Activated B cell treated with CpG ODN at 0.5 μM for 24 hours (primary cell): ENCODE measurements at regions not wholly inside any gene's neighbourhood (a gene's known extent, or its start where the extent isn't known, plus 50 kb on each side); places are given as distances from the start of the nearest gene placed in this dataset.

Experiments used
- ATAC-seq: fragments of 200-7000 bp; cut with Tn5 transposase; one replicate; pipeline ENCODE4 v1.10.0; 2021; ENCODE audit warnings: low read depth, mild to moderate bottlenecking, moderate library complexity
- CTCF ChIA-PET: fragments of 350-600 bp; sonication (Branson Sonifier 250); formaldehyde crosslinking; loops from one replicate; lab custom pipeline; 2021; ENCODE audit warnings: antibody characterized with exemption; lab: Charles Lee
- POLR2A ChIA-PET: fragments of 350-600 bp; sonication (Branson Sonifier 250); formaldehyde crosslinking; loops from one replicate; lab custom pipeline; 2021; ENCODE audit warnings: antibody characterized with exemption; lab: Charles Lee
- DNase-seq: peaks from one replicate; pipeline ENCODE4 v3.0.0; 2022
- H3K27ac Mint-ChIP-seq: one replicate; pipeline ENCODE4 v1.8.0; 2020; ENCODE audit warnings: mixed read lengths
- H3K27me3 Mint-ChIP-seq: one replicate; pipeline ENCODE4 v1.8.0; 2021; ENCODE audit warnings: mixed read lengths
- H3K36me3 Mint-ChIP-seq: one replicate; pipeline ENCODE4 v1.8.0; 2021; ENCODE audit warnings: low read depth, mixed read lengths
- H3K4me1 Mint-ChIP-seq: one replicate; pipeline ENCODE4 v1.8.0; 2021; ENCODE audit warnings: mixed read lengths
- H3K4me3 Mint-ChIP-seq: one replicate; pipeline ENCODE4 v1.8.0; 2020; ENCODE audit warnings: mild to moderate bottlenecking, mixed read lengths
- H3K9me3 Mint-ChIP-seq: one replicate; pipeline ENCODE4 v1.8.0; 2020; ENCODE audit warnings: mixed read lengths
- CTCF ChIP-seq: fragments of 200-600 bp; IDR thresholded peaks from one replicate; pipeline ENCODE4 v1.8.0; 2022; ENCODE audit warnings: antibody characterized with exemption, mild to moderate bottlenecking
- intact Hi-C: fragments of 100-400 bp; cut with micrococcal nuclease; formaldehyde crosslinking; loops from one replicate; pipeline ENCODE4 v1.15.1; 2024

GRCh38 chr2:160674146-160674750 is 180.6 kb upstream of the RBMS1 start:
- Mint-ChIP-seq H3K9me3 (no peaks in the 10 kb centered on the region), H3K27ac (no peak overlapping the region), H3K36me3 (no peaks in the 10 kb centered on the region), H3K27me3 (peaks cover 3% of the 10 kb centered on the region), H3K4me3 (no peak overlapping the region), H3K4me1 (no peaks in the 10 kb centered on the region)
- no peak for TF ChIP-seq CTCF
- intact Hi-C loops, result no loop called here
- POLR2A ChIA-PET, result no interaction called here
- CTCF ChIA-PET, result no interaction called here
- ATAC-seq (no peak), DNase-seq (no peak)

GRCh38 chr2:160679686-160680085 is 186.1 kb upstream of the RBMS1 start:
- DNase-seq (no peak), ATAC-seq (no peak)
- intact Hi-C loops, result no loop called here
- peaks cover 6% of the 10 kb centered on the region for H3K27me3 Mint-ChIP-seq
- TF ChIP-seq CTCF, result no peak
- no peaks in the 10 kb centered on the region for H3K4me1 Mint-ChIP-seq
- CTCF ChIA-PET, result no interaction called here
- no peaks in the 10 kb centered on the region for H3K36me3 Mint-ChIP-seq
- POLR2A ChIA-PET, result no interaction called here
- no peak overlapping the region for H3K27ac Mint-ChIP-seq
- H3K4me3 Mint-ChIP-seq, result no peak overlapping the region
- H3K9me3 Mint-ChIP-seq, result peaks cover 5% of the 10 kb centered on the region

- ATAC-seq (no peak), DNase-seq (no peak)
- intact Hi-C loops, result no loop called here
- ChIA-PET CTCF (no interaction called here), POLR2A (no interaction called here)
- H3K9me3 Mint-ChIP-seq, result peaks cover 5% of the 10 kb centered on the region
- no peak for TF ChIP-seq CTCF
- H3K36me3 Mint-ChIP-seq, result no peaks in the 10 kb centered on the region
- H3K4me3 Mint-ChIP-seq, result no peak overlapping the region
- peaks cover 6% of the 10 kb centered on the region for H3K27me3 Mint-ChIP-seq
- no peaks in the 10 kb centered on the region for H3K4me1 Mint-ChIP-seq
- no peak overlapping the region for H3K27ac Mint-ChIP-seq
These were observed 186.7 kb upstream of the RBMS1 start for GRCh38 chr2:160680294-160680693.

- DNase-seq (no peak), ATAC-seq (no peak)
- no peak for TF ChIP-seq CTCF
- no peak overlapping the region for H3K27ac Mint-ChIP-seq
- H3K36me3 Mint-ChIP-seq, result no peaks in the 10 kb centered on the region
- ChIA-PET CTCF (no interaction called here), POLR2A (no interaction called here)
- H3K27me3 Mint-ChIP-seq, result peaks cover 6% of the 10 kb centered on the region
- peaks cover 5% of the 10 kb centered on the region for H3K9me3 Mint-ChIP-seq
- intact Hi-C loops, result no loop called here
- no peaks in the 10 kb centered on the region for H3K4me1 Mint-ChIP-seq
- no peak overlapping the region for H3K4me3 Mint-ChIP-seq
These were observed 187.4 kb upstream of the RBMS1 start for GRCh38 chr2:160680974-160681373.

GRCh38 chr2:160683206-160683605 is 189.6 kb upstream of the RBMS1 start:
- Mint-ChIP-seq H3K9me3 (peaks cover 5% of the 10 kb centered on the region), H3K4me3 (no peak overlapping the region), H3K36me3 (no peaks in the 10 kb centered on the region), H3K4me1 (no peaks in the 10 kb centered on the region), H3K27ac (no peak overlapping the region), H3K27me3 (peaks cover 6% of the 10 kb centered on the region)
- no peak for TF ChIP-seq CTCF
- no peak for ATAC-seq
- POLR2A ChIA-PET, result no interaction called here
- intact Hi-C loops, result no loop called here
- DNase-seq, result no peak
- CTCF ChIA-PET, result no interaction called here
